Testis (tissue), 2 donors: ENCODE measurements at regions not wholly inside any gene's neighbourhood (a gene's known extent, or its start where the extent isn't known, plus 50 kb on each side); places are given as distances from the start of the nearest gene placed in this dataset.

Source experiments
- CTCF ChIP-seq, 3 experiments: fragments of 450-650 bp in 2 of 3; fragments of 200-600 bp in 1 of 3; sonication (generic) in 1 of 3; IDR thresholded peaks; one replicate each; pipeline ENCODE4 v1.5.1; 2016 to 2019; ENCODE audit warnings: antibody characterized with exemption in 3 of 3, mild to moderate bottlenecking in 2 of 3, moderate library complexity in 1 of 3
- POLR2A ChIP-seq: fragments of 450-650 bp; IDR thresholded peaks from one replicate; pipeline ENCODE4 v1.6.1; 2017; ENCODE audit warnings: antibody characterized with exemption, mild to moderate bottlenecking, moderate library complexity

- no peak for TF ChIP-seq CTCF (IDR thresholded peaks at IDR 0.05)
- no peak for TF ChIP-seq POLR2A
Measured at GRCh38 chr21:35223480-35224156, 174.5 kb upstream of the RUNX1 start.
